Brain microvascular endothelial cell (primary cell): ENCODE measurements at regions not wholly inside any gene's neighbourhood (a gene's known extent, or its start where the extent isn't known, plus 50 kb on each side); places are given as distances from the start of the nearest gene placed in this dataset.

Source experiments
- DNase-seq: peaks from one replicate; pipeline ENCODE4 v3.0.0-alpha.2; 2020
- H3K27ac ChIP-seq: fragments of 250-450 bp; sonication (Bioruptor Pico); 2 replicates; pipeline ENCODE4 v1.5.1; 2020; ENCODE audit warnings: mild to moderate bottlenecking, moderate library complexity
- H3K27me3 ChIP-seq: fragments of 250-450 bp; sonication (Bioruptor Pico); replicated peaks from 2 replicates; pipeline ENCODE4 v1.5.1; 2020; ENCODE audit warnings: mild to moderate bottlenecking
- H3K36me3 ChIP-seq: fragments of 250-450 bp; sonication (Bioruptor Pico); replicated peaks from 2 replicates; pipeline ENCODE4 v1.5.1; 2020; ENCODE audit warnings: mild to moderate bottlenecking
- H3K4me3 ChIP-seq: 2 replicates; pipeline ENCODE4 v1.5.1; 2011; ENCODE audit warnings: low read depth, mild to moderate bottlenecking, control low read depth, low read length, moderate library complexity
- in situ Hi-C: cut with HindIII; loops from 2 replicates; pipeline ENCODE4 v1.10.0; 2017; ENCODE audit warnings: low sequenced_read_pairs, low pct_ligation_motif_present
- TF ChIP-seq, protein P1 (sequence below): IDR thresholded peaks from 2 replicates; pipeline ENCODE4 v1.5.1; 2011; ENCODE audit warnings: low read depth, mild to moderate bottlenecking, moderate library complexity, low read length, control low read depth, inconsistent platforms; ENCODE audit errors: missing control alignments

DNA sequence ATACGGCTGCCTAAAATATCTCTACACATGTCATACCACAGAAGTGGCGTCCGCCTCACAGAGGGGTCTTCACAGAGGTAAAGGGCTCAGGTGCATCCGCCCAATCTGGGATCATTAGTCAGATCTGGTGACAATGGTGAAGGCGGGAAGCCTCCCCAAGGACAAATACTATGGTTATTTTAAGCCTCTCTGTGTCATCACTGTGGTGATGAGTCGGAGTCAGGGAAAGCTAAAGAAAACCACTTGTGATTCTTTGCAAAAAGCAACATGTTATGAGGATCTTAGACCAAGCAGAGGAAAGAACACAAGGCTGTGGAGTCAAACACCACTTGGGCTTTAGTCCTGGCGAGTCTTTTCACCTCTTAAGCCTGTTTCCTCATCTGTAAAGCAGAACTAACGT, 190.4 kb downstream of the DRD1 start:
- Histone ChIP-seq H3K27ac (no peak overlapping the region), H3K4me3 (no peak overlapping the region), H3K36me3 (no peaks in the 10 kb centered on the region), H3K27me3 (no peaks in the 10 kb centered on the region)
- DNase-seq = peak; percentile 9
- TF ChIP-seq, protein P1, sequence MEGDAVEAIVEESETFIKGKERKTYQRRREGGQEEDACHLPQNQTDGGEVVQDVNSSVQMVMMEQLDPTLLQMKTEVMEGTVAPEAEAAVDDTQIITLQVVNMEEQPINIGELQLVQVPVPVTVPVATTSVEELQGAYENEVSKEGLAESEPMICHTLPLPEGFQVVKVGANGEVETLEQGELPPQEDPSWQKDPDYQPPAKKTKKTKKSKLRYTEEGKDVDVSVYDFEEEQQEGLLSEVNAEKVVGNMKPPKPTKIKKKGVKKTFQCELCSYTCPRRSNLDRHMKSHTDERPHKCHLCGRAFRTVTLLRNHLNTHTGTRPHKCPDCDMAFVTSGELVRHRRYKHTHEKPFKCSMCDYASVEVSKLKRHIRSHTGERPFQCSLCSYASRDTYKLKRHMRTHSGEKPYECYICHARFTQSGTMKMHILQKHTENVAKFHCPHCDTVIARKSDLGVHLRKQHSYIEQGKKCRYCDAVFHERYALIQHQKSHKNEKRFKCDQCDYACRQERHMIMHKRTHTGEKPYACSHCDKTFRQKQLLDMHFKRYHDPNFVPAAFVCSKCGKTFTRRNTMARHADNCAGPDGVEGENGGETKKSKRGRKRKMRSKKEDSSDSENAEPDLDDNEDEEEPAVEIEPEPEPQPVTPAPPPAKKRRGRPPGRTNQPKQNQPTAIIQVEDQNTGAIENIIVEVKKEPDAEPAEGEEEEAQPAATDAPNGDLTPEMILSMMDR = no peak
- in situ Hi-C loops = no loop called here

DNA sequence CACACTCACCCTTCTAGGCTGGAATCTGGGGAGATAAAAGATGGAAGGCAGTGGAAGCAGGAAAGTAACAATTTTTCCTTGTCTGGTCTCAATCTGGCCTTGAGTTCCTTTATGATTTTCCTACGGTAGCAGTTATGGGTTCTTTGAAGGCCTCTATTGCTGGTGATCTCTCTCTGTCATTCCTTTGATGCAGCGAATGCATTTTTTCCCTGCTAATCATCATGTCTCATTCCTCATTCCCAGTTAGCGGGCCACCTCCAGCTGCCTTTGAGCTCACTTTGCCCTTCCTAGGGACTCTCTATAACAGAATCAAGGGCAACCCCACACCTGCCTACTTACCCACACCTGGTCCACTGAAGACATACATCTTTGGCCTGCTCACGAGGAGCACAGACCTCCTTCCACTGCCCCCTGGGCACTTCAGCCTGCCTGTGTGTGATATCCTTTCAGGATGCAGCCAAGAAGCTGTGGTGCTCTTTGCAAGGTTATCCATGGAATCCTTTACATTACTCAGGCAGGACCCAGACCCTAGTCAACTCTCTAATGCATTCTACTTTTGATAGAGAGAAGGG, 191.7 kb downstream of the DRD1 start:
- TF ChIP-seq, protein P1 = no peak
- in situ Hi-C loops = no loop called here

DNA sequence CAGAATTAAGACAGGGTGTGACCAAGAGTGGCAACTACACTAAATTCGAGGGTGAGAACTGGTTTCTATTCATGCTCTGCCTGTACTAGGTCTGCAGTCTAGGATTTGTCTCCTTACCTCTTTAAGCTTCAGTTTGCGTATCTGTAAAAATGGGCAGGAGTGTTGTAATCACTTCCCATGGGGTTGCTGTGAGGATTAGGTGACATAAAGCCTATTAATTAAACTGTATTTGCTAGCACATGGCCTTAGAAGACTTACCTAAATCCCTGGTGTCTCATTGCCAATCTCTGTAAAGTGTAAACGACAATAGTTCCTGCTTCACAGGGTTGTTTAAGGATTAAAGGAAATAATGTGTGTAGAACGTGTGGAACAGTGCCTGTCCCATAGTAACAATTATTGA, 193.6 kb downstream of the DRD1 start:
- no peaks in the 10 kb centered on the region for H3K36me3 ChIP-seq
- in situ Hi-C loops = no loop called here

More for the DNA sequence above, 191.7 kb downstream of the DRD1 start:
- H3K36me3 ChIP-seq = no peaks in the 10 kb centered on the region
- H3K4me3 ChIP-seq = no peak overlapping the region
- H3K27me3 ChIP-seq = no peaks in the 10 kb centered on the region
- H3K27ac ChIP-seq = no peak overlapping the region
- DNase-seq = no peak

DNA sequence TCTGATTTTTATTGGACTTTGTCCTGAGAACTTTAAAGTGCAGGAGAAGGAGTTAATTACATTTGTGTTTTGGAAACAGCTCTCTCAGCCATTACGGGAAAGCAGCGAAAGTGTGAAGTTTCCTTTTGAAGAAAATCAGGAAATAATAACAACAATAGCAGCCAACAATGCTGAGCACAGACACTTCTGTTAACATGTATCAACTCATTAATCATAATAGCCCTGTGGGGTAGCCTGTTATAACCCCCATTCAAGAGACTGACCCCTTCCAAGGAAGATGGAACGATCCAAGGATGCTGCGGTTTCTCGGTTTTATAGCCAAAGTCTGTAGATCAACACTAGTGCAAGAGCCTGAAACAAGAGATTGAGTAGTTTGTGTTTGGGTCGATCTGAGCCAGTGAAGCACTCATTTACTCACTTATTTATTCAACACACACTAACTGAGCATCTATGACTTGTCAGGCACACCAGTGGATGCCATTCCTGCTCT, 195.5 kb downstream of the DRD1 start:
- no peak for DNase-seq
- in situ Hi-C loops = no loop called here

More for the DNA sequence above, 193.6 kb downstream of the DRD1 start:
- H3K4me3 ChIP-seq = no peak overlapping the region
- DNase-seq = no peak
- TF ChIP-seq, protein P1 = no peak
- no peaks in the 10 kb centered on the region for H3K27me3 ChIP-seq
- H3K27ac ChIP-seq = no peak overlapping the region

DNA sequence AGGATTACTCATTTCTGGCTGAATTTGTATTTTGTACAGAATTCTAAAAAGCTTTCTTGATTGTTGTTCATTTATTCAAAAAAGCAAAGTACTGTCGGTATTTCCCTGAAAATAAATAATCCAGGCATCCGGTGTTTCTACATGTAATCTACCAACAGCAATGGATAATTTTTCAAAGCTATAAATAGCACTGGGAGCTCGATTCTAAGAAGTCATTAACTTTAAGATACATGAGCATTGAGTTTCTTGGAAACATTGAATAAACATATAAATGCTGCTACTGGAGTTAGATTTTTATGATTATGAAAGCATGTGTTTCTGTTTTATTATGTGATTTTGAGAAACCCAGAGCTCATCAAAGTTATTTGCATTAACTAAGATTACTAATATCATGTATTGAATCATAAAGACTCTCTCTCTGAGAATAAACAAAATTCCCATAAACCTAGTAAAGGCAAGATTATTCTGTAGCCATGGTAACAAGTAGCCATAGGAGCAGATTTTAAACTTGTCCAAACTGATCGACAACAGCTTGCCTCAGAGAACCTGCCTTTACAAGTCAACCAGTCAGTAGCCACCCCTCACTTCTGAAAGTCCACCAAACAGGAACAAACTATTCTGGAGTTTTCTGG, 197.0 kb downstream of the DRD1 start:
- in situ Hi-C loops = no loop called here
- Histone ChIP-seq H3K27ac (peak overlapping the region; percentile 76), H3K36me3 (no peaks in the 10 kb centered on the region), H3K27me3 (no peaks in the 10 kb centered on the region), H3K4me3 (no peak overlapping the region)
- TF ChIP-seq, protein P1 = no peak
- DNase-seq = no peak

More for the DNA sequence above, 195.5 kb downstream of the DRD1 start:
- Histone ChIP-seq H3K27ac (no peak overlapping the region), H3K36me3 (no peaks in the 10 kb centered on the region), H3K4me3 (no peak overlapping the region), H3K27me3 (no peaks in the 10 kb centered on the region)
- TF ChIP-seq, protein P1 = no peak
